ENCODE measurements at regions not wholly inside any gene's neighbourhood (a gene's known extent, or its start where the extent isn't known, plus 50 kb on each side); places are given as distances from the start of the nearest gene placed in this dataset.
A peak's percentile ranks its signal among the peaks of the same experiment; 100 is the strongest.
"Not testable (repeated sequence)": the region's sequence is repeated elsewhere in the genome, so short reads cannot be mapped to it uniquely, and the experiment has no call there.

DNA sequence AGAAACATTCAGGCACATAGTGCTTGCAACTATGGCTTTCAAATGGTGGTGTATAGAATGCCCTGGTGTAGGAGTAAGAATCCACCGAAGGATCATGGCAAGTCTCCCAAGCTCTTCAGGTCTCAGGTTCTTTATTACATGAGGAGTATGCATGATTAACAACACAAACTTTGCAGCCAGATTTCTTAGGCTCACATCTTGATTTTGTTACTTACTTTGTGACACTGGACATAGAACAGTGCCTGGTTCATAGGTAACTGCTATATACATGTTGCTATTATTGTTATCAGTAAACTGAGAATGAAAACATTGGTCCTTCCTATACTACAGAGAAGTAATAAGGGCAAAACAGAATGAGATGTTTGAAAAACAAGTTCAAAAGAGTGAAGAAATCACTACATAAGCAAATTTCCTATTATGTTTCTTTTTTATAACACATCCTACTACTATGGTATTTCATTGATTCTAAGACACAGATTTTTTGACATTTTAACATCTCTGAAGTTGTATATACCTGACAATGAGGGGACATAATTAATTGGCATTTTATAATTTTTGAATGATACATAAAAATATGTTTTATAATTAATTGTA is 284.9 kb downstream of the C1D start:
- no peak for DNase-seq (ENCODE audit: low spot score)

- DNase-seq (ENCODE audit: low spot score), result not testable (repeated sequence)
These were observed 282.0 kb downstream of the C1D start for GRCh38 chr2:67780841-67781240.

DNA sequence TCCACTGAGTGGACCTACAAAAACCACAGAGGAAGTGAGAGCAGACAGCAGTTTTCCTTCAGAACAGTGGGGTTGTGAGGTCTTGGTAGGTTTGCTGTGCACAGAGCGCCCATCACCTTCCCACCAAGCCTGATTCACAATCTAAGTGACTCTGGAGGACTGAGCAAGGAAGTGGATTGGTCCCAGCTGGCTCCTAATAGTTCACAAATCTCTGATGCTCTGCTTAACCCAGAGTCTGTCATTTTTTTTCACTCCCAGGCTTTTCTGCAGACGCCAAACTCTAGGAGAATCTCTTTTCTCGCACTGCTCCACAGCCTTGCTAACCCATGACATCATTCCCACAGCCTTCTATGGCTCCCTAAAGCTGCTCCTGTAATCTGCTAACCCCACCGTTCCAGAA is 280.4 kb downstream of the C1D start:
- no peak for DNase-seq (ENCODE audit: low spot score)

GRCh38 chr2:67783026-67783425 is 279.8 kb downstream of the C1D start:
- no peak for DNase-seq (ENCODE audit: low spot score)

DNA sequence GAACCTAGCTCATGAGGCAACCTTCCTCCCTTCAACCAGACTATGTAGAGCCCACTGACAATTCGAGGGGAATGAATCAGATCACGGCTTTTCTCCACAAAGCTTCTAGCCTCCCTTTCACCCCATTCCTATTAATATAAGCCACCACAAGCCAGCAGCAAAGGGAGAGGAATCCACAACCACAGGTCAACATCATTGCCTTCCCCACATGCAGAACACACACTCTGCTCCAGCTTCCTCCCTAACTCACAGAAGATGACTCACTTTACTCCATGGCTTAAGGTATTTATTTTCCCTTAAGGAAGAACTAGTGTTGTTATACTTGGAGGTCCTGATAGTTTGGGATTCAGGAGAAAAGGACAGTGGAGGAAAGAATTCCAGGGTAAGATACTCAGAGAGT is 272.2 kb downstream of the C1D start:
- no peak for DNase-seq (ENCODE audit: low spot score)

- no peak for DNase-seq (ENCODE audit: low spot score)
These were observed 270.6 kb downstream of the C1D start for GRCh38 chr2:67792191-67792590.

DNA sequence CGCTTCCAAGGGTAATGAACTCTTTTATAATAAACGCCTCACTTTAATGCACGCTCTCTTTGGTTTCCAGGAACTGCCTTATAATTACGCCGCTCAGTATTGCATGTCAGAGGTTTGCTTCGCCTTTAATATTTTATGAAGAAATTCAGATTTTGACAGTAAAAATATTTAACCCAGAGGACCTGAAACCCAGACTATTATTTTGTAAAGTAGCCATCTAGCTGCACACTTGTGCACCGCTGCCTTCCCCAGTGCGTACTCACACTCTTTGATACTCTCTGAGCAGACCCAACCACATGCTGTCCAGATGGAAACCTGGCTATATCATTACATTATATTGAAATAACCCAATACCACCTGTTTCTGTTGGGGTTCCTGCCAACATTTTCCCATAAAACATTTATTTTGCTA is 270.1 kb downstream of the C1D start:
- DNase-seq (ENCODE audit: low spot score), result no peak

GRCh38 chr2:67797801-67798540 is 264.8 kb downstream of the C1D start:
- no peak for DNase-seq (ENCODE audit: low spot score)

DNA sequence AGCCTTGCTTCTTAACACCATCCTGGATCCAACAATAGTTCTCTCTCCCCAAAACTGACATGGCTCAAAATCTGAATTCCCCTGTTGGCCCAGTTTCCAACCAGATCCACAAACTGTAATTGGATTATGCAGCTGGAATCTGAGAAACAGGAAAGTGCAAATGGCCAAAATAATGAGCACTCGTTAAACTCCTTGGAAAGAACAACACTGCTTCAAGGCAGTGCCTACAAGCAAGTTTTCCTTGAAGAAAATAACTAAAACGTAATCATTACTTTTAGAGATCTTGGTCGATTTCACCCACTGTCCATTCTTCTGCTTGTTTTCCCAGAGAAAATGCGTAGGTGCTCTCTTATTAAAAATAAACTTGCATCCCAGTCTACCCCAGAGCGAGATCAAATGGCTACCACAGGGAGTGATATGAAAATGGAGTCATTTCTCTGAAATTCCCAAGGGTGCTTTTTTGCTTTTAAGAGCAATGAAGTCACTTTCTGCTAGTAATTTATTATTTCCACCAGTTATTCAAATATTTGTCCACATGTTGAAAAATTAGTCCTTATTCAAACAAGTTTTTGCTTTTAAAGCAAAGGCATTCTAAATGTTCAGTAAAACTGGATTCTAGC is 264.2 kb downstream of the C1D start:
- DNase-seq (ENCODE audit: low spot score), result no peak

GRCh38 chr2:67799886-67800285 is 262.9 kb downstream of the C1D start:
- no peak for DNase-seq (ENCODE audit: low spot score)

DNA sequence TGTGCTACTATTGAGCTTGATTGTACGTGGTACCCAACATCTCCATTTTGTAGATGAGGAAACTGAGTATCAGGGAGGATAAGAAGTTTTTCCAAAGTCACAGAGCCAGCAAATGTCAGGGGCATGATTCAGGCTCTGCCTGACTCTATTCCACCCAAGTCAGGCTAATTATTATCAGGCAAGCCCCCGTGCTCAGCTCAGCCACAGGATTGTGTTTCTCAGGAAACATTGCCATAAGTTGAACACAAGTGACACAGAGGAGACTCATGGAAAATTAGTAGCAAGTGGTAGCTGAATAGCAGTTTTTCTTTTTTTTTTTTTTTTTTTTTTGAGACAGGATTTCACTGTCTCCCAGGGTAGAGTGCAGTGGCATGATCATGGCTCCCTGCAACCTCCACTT is 260.5 kb downstream of the C1D start:
- DNase-seq (ENCODE audit: low spot score), result no peak

- DNase-seq (ENCODE audit: low spot score), result no peak
These were observed 260.0 kb downstream of the C1D start for GRCh38 chr2:67802824-67803223.

GRCh38 chr2:67806816-67807215 is 256.0 kb downstream of the C1D start:
- no peak for DNase-seq (ENCODE audit: low spot score)

GRCh38 chr2:67808112-67808511 is 254.7 kb downstream of the C1D start:
- no peak for DNase-seq (ENCODE audit: low spot score)

DNA sequence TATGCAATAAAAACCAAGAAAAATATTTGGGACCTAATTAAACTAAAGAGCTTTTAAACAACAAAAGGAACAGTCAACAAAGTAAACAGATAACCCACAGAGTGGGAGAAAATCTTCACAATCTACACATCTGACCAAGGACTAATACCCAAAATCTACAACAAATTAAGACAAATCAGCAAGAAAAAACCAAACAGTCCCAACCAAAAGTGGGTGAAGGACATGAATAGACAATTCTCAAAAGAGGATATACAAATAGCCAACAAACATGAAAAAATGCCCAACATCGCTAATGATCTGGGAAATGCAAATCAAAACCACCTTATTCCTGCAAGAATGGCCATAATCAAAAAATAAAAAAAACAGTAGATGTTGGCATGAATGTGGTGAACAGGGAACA is 250.1 kb downstream of the C1D start:
- no peak for DNase-seq (ENCODE audit: low spot score)

GRCh38 chr2:67823726-67824125 is 239.1 kb downstream of the C1D start:
- no peak for DNase-seq (ENCODE audit: low spot score)

DNA sequence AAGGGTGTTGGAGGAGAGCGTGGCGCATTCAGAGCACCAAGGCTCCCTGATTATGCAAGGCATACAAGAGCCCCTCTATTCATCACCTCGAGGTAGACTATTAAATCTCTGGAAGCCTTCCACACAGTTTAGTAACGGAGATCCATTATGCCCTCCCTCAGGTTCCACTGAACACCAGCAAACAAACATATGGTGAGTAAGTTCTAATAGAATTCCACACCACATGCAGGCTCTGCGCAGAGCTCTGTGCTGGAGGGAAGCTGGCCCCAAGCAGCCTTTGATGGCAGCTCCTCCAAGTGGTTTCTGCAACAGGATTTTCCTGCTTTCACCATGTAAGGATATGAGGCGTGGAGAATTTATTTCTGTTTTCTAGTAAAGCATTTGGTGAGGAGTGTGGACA is 238.6 kb downstream of the C1D start:
- DNase-seq (ENCODE audit: low spot score), result no peak

DNA sequence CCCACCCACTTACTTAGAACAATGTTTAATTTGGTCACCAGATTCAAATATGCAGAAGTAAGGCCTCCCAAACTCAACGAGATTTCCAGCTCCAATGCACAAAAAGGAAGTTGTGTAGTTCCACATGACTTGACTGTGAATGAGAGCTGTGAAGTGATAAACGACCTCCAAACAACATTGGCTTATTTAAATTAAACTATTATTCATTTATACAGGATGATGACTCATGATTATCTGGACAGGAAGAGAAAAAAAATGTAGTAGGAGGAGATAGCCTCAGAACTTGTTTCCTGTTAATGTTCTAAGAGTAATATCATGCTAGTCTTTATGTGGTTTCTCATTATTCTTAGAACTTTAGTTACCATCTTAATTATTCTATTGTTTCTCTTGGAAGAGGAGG is 237.3 kb downstream of the C1D start:
- peak; percentile 70 for DNase-seq (ENCODE audit: low spot score)

DNA sequence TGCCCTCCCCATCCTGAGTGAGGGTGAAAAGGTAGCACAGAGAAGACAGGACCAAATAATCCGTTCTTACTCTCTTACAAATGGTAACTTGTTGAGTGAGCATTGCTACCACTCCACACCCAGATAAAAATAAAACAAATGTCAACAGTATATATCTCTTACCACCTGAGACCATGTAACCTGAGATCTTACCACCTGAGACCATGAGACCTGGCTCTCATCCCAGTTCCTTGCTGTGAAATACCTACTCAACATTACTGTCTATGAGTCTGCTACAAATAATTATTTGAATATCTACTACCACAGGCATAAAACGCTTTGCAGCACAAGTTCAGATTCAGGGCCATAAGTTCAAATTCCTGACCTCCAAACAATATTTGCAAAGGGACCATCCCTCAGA is 234.7 kb downstream of the C1D start:
- DNase-seq (ENCODE audit: low spot score), result no peak

DNA sequence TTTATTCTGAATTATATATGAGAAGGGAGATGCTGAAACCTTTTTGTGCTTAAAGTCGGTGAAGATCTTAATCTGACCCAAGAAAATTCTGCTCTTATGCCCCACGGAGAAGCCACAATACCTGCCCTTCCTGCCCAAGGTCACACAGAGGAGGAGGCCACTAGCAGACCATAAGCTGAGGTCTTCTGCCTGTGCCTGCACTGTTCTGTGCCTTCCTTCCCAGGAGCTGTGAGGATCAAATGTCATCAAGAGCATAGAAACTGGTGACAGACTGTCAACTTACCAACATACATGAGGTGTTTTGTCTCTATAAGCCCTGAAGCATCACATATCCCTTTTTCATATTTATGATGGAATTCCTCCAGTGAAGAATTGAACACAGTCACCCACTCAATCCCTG is 233.3 kb downstream of the C1D start:
- no peak for DNase-seq (ENCODE audit: low spot score)

DNA sequence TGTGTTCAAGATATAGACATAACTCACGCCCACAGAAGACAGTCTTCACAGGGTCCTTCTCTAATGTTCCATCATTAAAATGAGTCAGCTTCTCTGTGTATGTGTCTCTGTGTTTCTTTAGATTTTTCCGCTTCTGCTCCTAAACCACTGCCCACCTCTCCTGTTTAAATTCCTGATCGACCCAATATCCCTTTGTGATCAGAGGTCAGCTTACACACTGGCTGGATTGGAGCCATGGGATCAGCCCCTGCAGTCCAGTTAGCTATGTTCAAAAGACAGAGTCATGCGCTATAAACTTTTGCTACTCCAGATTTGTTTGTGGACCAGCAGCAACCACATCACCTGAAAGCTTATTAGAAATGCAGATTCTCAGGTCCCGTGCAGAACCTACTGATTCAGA is 229.2 kb downstream of the C1D start:
- DNase-seq (ENCODE audit: low spot score), result no peak

DNA sequence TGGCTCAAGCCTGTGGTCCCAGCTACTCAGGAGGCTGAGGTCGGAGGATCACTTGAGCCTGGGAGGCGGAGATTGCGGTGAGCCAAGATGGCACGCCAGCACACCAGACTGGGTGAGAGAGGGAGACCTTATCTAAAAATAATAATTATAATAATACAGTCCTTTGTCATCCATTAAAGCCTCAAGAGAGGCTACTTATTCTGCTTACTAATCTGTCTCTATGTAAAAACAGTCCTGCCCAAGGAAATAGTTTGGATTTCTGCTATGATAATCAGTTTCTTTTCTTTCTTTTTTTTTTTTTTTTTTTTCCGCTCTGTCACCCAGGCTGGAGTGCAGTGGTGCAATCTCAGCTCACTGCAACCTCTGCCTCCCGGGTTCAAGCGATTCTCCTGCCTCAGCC is 228.3 kb downstream of the C1D start:
- DNase-seq (ENCODE audit: low spot score), result no peak

DNA sequence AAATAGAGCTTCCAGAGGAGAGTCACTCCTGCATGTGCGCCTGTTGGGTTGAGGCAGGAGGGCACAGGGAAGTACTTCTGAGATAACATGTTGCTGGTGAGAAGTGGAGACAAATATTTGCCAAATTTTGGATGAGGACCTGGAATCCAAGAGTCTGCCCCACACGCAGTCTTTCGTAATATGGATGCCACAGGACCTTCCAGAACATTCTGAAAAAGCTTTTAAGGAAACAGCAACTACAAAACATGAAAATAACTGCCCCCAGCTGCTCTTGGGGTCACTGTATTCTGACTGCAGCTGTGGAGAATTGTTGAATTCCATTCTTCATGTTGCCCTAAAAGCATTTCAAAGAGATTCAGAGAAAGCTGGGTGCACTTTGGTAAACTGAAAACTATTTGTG is 227.5 kb downstream of the C1D start:
- DNase-seq (ENCODE audit: low spot score), result no peak

- DNase-seq (ENCODE audit: low spot score), result no peak
These were observed 225.9 kb downstream of the C1D start for GRCh38 chr2:67836866-67837265.

Data from germinal center (tissue), 1 donor.